ENCODE measurements at regions not wholly inside any gene's neighbourhood (a gene's known extent, or its start where the extent isn't known, plus 50 kb on each side); places are given as distances from the start of the nearest gene placed in this dataset.

GRCh38 chr13:106635616-106636015 lies 67.7 kb upstream of the ARGLU1 start:
- TF ChIP-seq CTCF (IDR thresholded peaks at IDR 0.05) (no peak), POLR2A (IDR thresholded peaks at IDR 0.05) (no peak), POLR2AphosphoS5 (IDR thresholded peaks at IDR 0.05) (no peak)
